ENCODE measurements at regions not wholly inside any gene's neighbourhood (a gene's known extent, or its start where the extent isn't known, plus 50 kb on each side); places are given as distances from the start of the nearest gene placed in this dataset.

DNA sequence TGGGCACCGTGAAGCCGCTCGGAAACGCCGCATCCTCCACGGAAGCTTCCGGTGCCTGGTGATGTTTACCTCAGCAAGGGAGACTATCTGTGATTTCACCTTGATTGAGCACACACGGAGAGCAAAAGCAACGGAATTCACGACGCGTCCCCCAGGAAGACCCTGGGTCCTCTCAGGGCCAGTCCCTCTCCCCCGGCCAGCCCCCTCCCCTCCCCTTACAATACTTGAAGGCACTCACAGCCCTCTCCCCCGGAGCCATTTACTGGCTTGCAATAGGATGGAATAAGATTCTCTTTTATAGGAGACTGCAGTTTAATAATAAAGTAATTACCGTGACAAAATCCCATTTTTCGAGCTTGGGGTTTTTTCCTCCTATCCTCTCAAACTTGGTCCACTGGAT, 104.7 kb downstream of the ENGASE start:
- H3K4me3 ChIP-seq = no peak overlapping the region
- no peak for TF ChIP-seq EZH2phosphoT487 (IDR thresholded peaks at IDR 0.05; ENCODE audit: insufficient read depth, low read depth)
- no peak for TF ChIP-seq EZH2 (IDR thresholded peaks at IDR 0.05; ENCODE audit: insufficient read depth, poor library complexity, severe bottlenecking)
- in situ Hi-C loops (cut with MboI) = no loop called here
- H3K9ac ChIP-seq = no peak overlapping the region
- H3K27ac ChIP-seq = no peak overlapping the region
- no peaks in the 10 kb centered on the region for H3K36me3 ChIP-seq (ENCODE audit: low read depth)
- no peak for DNase-seq
- H3K27me3 ChIP-seq (replicated peaks; ENCODE audit: insufficient read depth) = peaks cover 38% of the 10 kb centered on the region
- no peaks in the 10 kb centered on the region for H4K20me1 ChIP-seq (ENCODE audit: insufficient read depth)
- no peaks in the 10 kb centered on the region for H3K79me2 ChIP-seq (ENCODE audit: insufficient read depth)
- no peak overlapping the region for H3K4me2 ChIP-seq (ENCODE audit: unreplicated experiment)
- 72 to 80% methylated on average over 13 to 16 of the region's 16 CpGs for WGBS, 2 experiments (ENCODE audit: low coverage in 1 of 2, low lambda C conversion rate in 2 of 2, missing lambda C conversion rate in 2 of 2)
- H3F3A ChIP-seq (ENCODE audit: insufficient read depth) = no peaks in the 10 kb centered on the region
- no peaks in the 10 kb centered on the region for H3K9me3 ChIP-seq (ENCODE audit: low read depth)
- no peak overlapping the region for H2AFZ ChIP-seq
- H3K9me2 ChIP-seq (ENCODE audit: insufficient read depth) = no peaks in the 10 kb centered on the region
- no peaks in the 10 kb centered on the region; the same call in 1 of the 2 replicates for H3K4me1 ChIP-seq (ENCODE audit: insufficient read depth)

DNA sequence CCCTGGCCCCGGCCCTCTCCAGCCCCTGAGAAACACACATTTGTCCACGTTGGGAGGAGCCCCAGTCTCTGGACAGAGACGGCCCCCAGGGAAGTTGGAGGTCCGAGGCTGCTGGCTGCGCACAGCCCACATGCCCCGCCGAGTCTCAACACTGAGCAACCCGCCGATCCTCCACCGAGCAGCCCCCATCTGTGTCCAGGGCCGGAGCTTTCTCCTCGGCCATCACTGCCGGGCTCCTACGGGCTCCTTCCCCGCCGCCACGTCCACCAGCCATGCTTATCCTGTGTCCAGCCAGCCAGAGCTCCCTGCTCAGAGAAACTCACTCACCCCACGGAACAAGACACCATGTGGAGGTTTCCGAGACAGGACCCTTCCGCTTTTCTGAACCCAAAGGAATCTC, 103.3 kb downstream of the ENGASE start:
- Histone ChIP-seq H3F3A (ENCODE audit: insufficient read depth) (no peaks in the 10 kb centered on the region), H3K27ac (no peak overlapping the region), H3K4me2 (ENCODE audit: unreplicated experiment) (no peak overlapping the region), H3K9ac (no peak overlapping the region), H3K9me2 (ENCODE audit: insufficient read depth) (no peaks in the 10 kb centered on the region), H3K4me1 (ENCODE audit: insufficient read depth) (no peaks in the 10 kb centered on the region; the same call in 1 of the 2 replicates), H3K27me3 (replicated peaks; ENCODE audit: insufficient read depth) (peaks cover 28% of the 10 kb centered on the region), H3K79me2 (ENCODE audit: insufficient read depth) (no peaks in the 10 kb centered on the region), H3K36me3 (ENCODE audit: low read depth) (no peaks in the 10 kb centered on the region), H2AFZ (no peak overlapping the region), H3K9me3 (ENCODE audit: low read depth) (no peaks in the 10 kb centered on the region), H3K4me3 (no peak overlapping the region), H4K20me1 (ENCODE audit: insufficient read depth) (no peaks in the 10 kb centered on the region)
- TF ChIP-seq EZH2phosphoT487 (IDR thresholded peaks at IDR 0.05; ENCODE audit: insufficient read depth, low read depth) = no peak
- TF ChIP-seq EZH2 (IDR thresholded peaks at IDR 0.05; ENCODE audit: insufficient read depth, poor library complexity, severe bottlenecking) = no peak
- 59 to 60% methylated on average over 19 to 20 of the region's 20 CpGs for WGBS, 2 experiments (ENCODE audit: low coverage in 1 of 2, low lambda C conversion rate in 2 of 2, missing lambda C conversion rate in 2 of 2)
- no peak for DNase-seq
- in situ Hi-C loops (cut with MboI) = no loop called here

DNA sequence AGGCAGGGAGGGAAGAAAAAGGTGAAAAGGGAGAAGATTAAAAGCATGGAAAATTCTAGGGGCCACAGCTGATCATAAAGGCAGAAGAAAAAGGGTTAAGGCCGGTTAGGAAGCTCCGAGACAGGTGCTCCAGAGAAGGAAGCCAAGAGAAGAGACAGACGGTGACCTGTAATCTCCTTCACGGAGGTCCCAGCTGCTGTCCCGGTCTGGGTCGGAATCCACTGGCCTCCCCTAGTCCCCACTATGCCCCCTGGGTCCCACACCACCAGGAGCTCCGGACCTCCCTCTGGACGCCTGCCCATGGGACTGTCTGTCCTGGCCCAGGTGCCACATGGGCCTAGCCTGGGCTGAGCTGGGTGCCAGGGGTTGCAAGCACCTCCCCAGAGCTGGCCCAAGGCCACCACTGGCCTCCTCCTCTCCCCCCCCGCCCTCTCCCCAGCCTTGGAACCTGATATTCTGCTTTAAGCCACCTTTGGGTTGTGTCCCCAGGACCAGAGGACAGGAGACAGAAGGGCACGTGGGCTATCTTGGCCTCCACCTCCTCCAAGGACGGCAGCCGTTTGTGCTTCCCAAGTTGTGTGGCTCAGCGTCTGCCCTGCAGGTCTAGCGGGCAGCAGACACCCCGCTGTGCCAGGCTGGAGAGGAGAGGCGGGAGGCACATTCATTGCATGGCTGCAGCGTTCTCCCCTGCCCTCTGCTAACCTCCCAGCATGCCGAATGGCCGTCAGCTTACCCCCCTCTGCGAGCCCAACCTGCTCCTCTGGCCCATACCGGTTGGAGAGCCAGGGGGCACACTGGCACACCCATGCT, 102.4 kb downstream of the ENGASE start:
- H3F3A ChIP-seq (ENCODE audit: insufficient read depth) = no peaks in the 10 kb centered on the region

DNA sequence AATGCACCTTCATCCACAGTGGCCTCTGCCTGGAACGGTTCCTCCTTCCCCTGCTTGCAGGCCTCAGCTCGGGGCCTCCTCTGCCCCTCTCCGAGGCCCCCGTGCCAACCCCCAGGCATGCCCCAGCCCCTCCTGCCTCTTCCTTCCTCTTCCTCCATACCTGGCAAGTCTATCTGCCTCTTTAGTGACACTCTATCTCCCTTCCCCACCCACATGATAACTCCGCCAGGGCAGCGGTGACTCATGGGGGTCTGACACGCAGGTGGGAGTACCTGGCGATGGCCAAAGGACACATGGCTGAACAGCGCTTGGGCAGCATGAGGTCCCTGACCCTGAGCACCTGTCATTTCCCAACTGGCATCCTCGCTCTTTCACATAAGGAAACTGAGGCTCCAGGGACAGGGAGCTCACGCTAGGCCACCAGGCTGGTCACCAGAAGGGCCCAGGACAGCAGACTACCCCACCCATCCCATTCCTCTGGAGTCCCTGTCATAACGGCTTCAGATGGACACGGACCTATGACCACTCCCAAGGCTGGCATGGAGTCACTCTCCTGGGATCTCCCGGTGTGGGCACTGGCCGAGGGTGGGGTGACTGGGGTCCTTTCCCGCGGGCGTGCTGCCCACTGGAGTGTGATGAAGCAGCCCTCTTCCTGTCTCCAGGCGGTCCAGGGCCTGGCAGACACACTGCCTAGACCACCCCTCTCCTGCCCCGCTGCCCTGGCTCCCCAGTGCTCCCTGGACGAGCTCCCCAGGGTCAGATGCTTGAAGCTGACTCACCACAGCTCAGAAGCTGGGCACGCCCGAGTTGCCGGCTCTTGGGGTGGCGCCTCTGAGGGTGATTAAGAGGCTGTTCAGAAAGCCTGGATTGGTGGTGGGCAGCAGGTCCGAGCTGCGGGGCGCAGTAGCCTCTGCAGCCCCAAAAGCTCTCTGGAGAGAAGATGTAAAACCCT, 100.6 kb downstream of the ENGASE start:
- no peaks in the 10 kb centered on the region for H3F3A ChIP-seq (ENCODE audit: insufficient read depth)
- no peaks in the 10 kb centered on the region for H3K36me3 ChIP-seq (ENCODE audit: low read depth)
- no peaks in the 10 kb centered on the region for H3K9me3 ChIP-seq (ENCODE audit: low read depth)
- H3K9ac ChIP-seq = no peak overlapping the region
- H3K4me1 ChIP-seq (ENCODE audit: insufficient read depth) = no peaks in the 10 kb centered on the region; the same call in 1 of the 2 replicates
- H3K27ac ChIP-seq = no peak overlapping the region
- no peaks in the 10 kb centered on the region for H3K9me2 ChIP-seq (ENCODE audit: insufficient read depth)
- H3K4me2 ChIP-seq (ENCODE audit: unreplicated experiment) = no peak overlapping the region
- no peak for TF ChIP-seq EZH2 (IDR thresholded peaks at IDR 0.05; ENCODE audit: insufficient read depth, poor library complexity, severe bottlenecking)
- in situ Hi-C loops (cut with MboI) = no loop called here
- DNase-seq = peak; percentile 71
- 50 to 51% methylated on average over 27 to 28 of the region's 28 CpGs for WGBS, 2 experiments (ENCODE audit: low coverage in 1 of 2, low lambda C conversion rate in 2 of 2, missing lambda C conversion rate in 2 of 2)
- peaks cover 20% of the 10 kb centered on the region for H3K27me3 ChIP-seq (replicated peaks; ENCODE audit: insufficient read depth)
- H2AFZ ChIP-seq = no peak overlapping the region
- no peak overlapping the region for H3K4me3 ChIP-seq
- H3K79me2 ChIP-seq (ENCODE audit: insufficient read depth) = no peaks in the 10 kb centered on the region
- no peaks in the 10 kb centered on the region for H4K20me1 ChIP-seq (ENCODE audit: insufficient read depth)

More for the DNA sequence above, 102.4 kb downstream of the ENGASE start:
- TF ChIP-seq EZH2phosphoT487 (IDR thresholded peaks at IDR 0.05; ENCODE audit: insufficient read depth, low read depth) (no peak), EZH2 (IDR thresholded peaks at IDR 0.05; ENCODE audit: insufficient read depth, poor library complexity, severe bottlenecking) (no peak)
- Histone ChIP-seq H3K4me3 (no peak overlapping the region), H3K36me3 (ENCODE audit: low read depth) (no peaks in the 10 kb centered on the region), H3K27ac (no peak overlapping the region), H3K9ac (no peak overlapping the region), H3K4me1 (ENCODE audit: insufficient read depth) (no peaks in the 10 kb centered on the region; the same call in 1 of the 2 replicates), H2AFZ (no peak overlapping the region), H3K79me2 (ENCODE audit: insufficient read depth) (no peaks in the 10 kb centered on the region), H3K4me2 (ENCODE audit: unreplicated experiment) (no peak overlapping the region), H4K20me1 (ENCODE audit: insufficient read depth) (no peaks in the 10 kb centered on the region), H3K9me2 (ENCODE audit: insufficient read depth) (no peaks in the 10 kb centered on the region), H3K27me3 (replicated peaks; ENCODE audit: insufficient read depth) (peaks cover 27% of the 10 kb centered on the region), H3K9me3 (ENCODE audit: low read depth) (no peaks in the 10 kb centered on the region)
- DNase-seq = no peak
- in situ Hi-C loops (cut with MboI) = no loop called here
- WGBS, 2 experiments (ENCODE audit: low coverage in 1 of 2, low lambda C conversion rate in 2 of 2, missing lambda C conversion rate in 2 of 2) = 35 to 43% methylated on average over 16 to 21 of the region's 21 CpGs

Measured in GM23248 (cell line).